GM23338 (cell line): ENCODE measurements at regions not wholly inside any gene's neighbourhood (a gene's known extent, or its start where the extent isn't known, plus 50 kb on each side); places are given as distances from the start of the nearest gene placed in this dataset.

Source experiments
- ATAC-seq: fragments of 200-7000 bp; cut with Tn5 transposase; 3 replicates; pipeline ENCODE4 v1.9.1; 2020
- DNase-seq: peaks from one replicate; pipeline ENCODE4 v3.0.0-alpha.2; 2015; ENCODE audit warnings: low spot score
- H2AFZ ChIP-seq: fragments of 200-600 bp; sonication (generic); 2 replicates; pipeline ENCODE4 v1.8.0; 2016; ENCODE audit warnings: antibody characterized with exemption, mild to moderate bottlenecking, moderate library complexity
- H3F3A ChIP-seq: fragments of 200-600 bp; sonication (generic); replicated peaks from 2 replicates; pipeline ENCODE4 v1.8.0; 2017; ENCODE audit warnings: antibody characterized with exemption, mixed run types, low read depth
- H3K27ac ChIP-seq: fragments of 200-600 bp; sonication (generic); 2 replicates; pipeline ENCODE4 v1.6.1; 2016; ENCODE audit warnings: low read depth
- H3K27me3 ChIP-seq: fragments of 200-600 bp; sonication (generic); 2 replicates; pipeline ENCODE4 v1.8.0; 2016; ENCODE audit warnings: mild to moderate bottlenecking, mixed run types, moderate library complexity; ENCODE audit not compliant: insufficient read depth
- H3K36me3 ChIP-seq: fragments of 200-600 bp; sonication (generic); 2 replicates; pipeline ENCODE4 v1.8.0; 2016; ENCODE audit warnings: mild to moderate bottlenecking; ENCODE audit not compliant: insufficient read depth
- H3K4me1 ChIP-seq: fragments of 200-600 bp; sonication (generic); 2 replicates; pipeline ENCODE4 v1.8.0; 2016; ENCODE audit warnings: mild to moderate bottlenecking, moderate library complexity; ENCODE audit not compliant: insufficient read depth
- H3K4me2 ChIP-seq: fragments of 200-600 bp; sonication (generic); 2 replicates; pipeline ENCODE4 v1.7.1; 2017; ENCODE audit warnings: mixed run types
- H3K4me3 ChIP-seq: fragments of 200-600 bp; sonication (generic); 2 replicates; pipeline ENCODE4 v1.6.1; 2016; ENCODE audit warnings: mixed run types
- H3K79me2 ChIP-seq: fragments of 200-600 bp; sonication (generic); replicated peaks from 2 replicates; pipeline ENCODE4 v1.8.0; 2017; ENCODE audit warnings: mild to moderate bottlenecking; ENCODE audit not compliant: insufficient read depth
- H3K9me2 ChIP-seq: fragments of 200-600 bp; sonication (generic); 2 replicates; pipeline ENCODE4 v1.8.0; 2017; ENCODE audit not compliant: insufficient read depth
- H4K20me1 ChIP-seq: fragments of 200-600 bp; sonication (generic); replicated peaks from 2 replicates; pipeline ENCODE4 v1.8.0; 2017; ENCODE audit warnings: mild to moderate bottlenecking; ENCODE audit not compliant: insufficient read depth
- H3K27ac Mint-ChIP-seq: 2 replicates; pipeline ENCODE4 v1.8.0; 2020; ENCODE audit warnings: inconsistent platforms, mild to moderate bottlenecking, moderate library complexity, mixed read lengths
- H3K27me3 Mint-ChIP-seq: 3 replicates; pipeline ENCODE4 v1.8.0; 2022; ENCODE audit warnings: low read depth, mild to moderate bottlenecking, moderate library complexity, mixed read lengths, inconsistent platforms; ENCODE audit not compliant: insufficient read depth, poor library complexity
- H3K36me3 Mint-ChIP-seq: 3 replicates; pipeline ENCODE4 v1.8.0; 2021; ENCODE audit warnings: low read depth, mild to moderate bottlenecking, inconsistent platforms, moderate library complexity, mixed read lengths
- H3K4me1 Mint-ChIP-seq: 3 replicates; pipeline ENCODE4 v1.8.0; 2020; ENCODE audit warnings: mild to moderate bottlenecking, inconsistent platforms, mixed read lengths
- H3K4me3 Mint-ChIP-seq: 3 replicates; pipeline ENCODE4 v1.8.0; 2021; ENCODE audit warnings: moderate library complexity, mild to moderate bottlenecking, inconsistent platforms, mixed read lengths
- H3K9me3 Mint-ChIP-seq: 3 replicates; pipeline ENCODE4 v1.8.0; 2020; ENCODE audit warnings: moderate library complexity, mild to moderate bottlenecking, inconsistent platforms, mixed read lengths
- CREB1 ChIP-seq: fragments of 250-450 bp; sonication (Bioruptor Pico); IDR thresholded peaks from 2 replicates; pipeline ENCODE4 v1.5.0; 2020; ENCODE audit warnings: low read depth, mild to moderate bottlenecking, moderate library complexity
- CTCF ChIP-seq, 2 experiments: fragments of 200-600 bp in 1 of 2; sonication (generic) in 1 of 2; conservative IDR thresholded peaks; 2 replicates each; pipeline versions ENCODE4 v1.5.1 to v1.6.1; 2016 to 2017; ENCODE audit warnings: antibody characterized with exemption in 2 of 2, low read depth in 2 of 2, mild to moderate bottlenecking in 2 of 2, moderate library complexity in 1 of 2
- ETS1 ChIP-seq: IDR thresholded peaks from 2 replicates; pipeline ENCODE4 v1.6.1; 2016; ENCODE audit warnings: antibody characterized with exemption
- EZH2 ChIP-seq: fragments of 200-600 bp; sonication (generic); IDR thresholded peaks from one replicate; pipeline ENCODE4 v1.8.0; 2017; ENCODE audit warnings: antibody characterized with exemption, mild to moderate bottlenecking, low read depth; ENCODE audit not compliant: unreplicated experiment
- JUNB ChIP-seq: IDR thresholded peaks from one replicate; pipeline ENCODE4 v1.6.1; 2016; ENCODE audit warnings: antibody characterized with exemption; ENCODE audit not compliant: unreplicated experiment
- POLR2AphosphoS5 ChIP-seq: IDR thresholded peaks from 2 replicates; pipeline ENCODE4 v1.6.1; 2016; ENCODE audit warnings: antibody characterized with exemption, low read depth
- REST ChIP-seq: IDR thresholded peaks from one replicate; pipeline ENCODE4 v1.6.1; 2018; ENCODE audit warnings: antibody characterized with exemption; ENCODE audit not compliant: unreplicated experiment
- STAT1 ChIP-seq: IDR thresholded peaks from one replicate; pipeline ENCODE4 v1.6.1; 2016; ENCODE audit warnings: antibody characterized with exemption; ENCODE audit not compliant: unreplicated experiment

- TF ChIP-seq CTCF (conservative IDR thresholded peaks at IDR 0.05; ENCODE audit: low read depth in 2 of 2) (no peak), ETS1 (no peak), POLR2AphosphoS5 (no peak)
Measured at GRCh38 chr12:92061061-92061460, 84.6 kb downstream of the BTG1 start (continued).

- Histone ChIP-seq H3F3A (no peaks in the 10 kb centered on the region), H3K79me2 (no peaks in the 10 kb centered on the region), H4K20me1 (no peaks in the 10 kb centered on the region), H2AFZ (no peak overlapping the region), H3K36me3 (no peaks in the 10 kb centered on the region), H3K27ac (no peak overlapping the region), H3K4me3 (no peak overlapping the region), H3K4me2 (no peak overlapping the region), H3K27me3 (no peaks in the 10 kb centered on the region), H3K4me1 (peaks cover 8% of the 10 kb centered on the region), H3K9me2 (0 out of 2 replicates have a peak, but pooled peaks cover 11% of the 10 kb centered on the region)
- TF ChIP-seq POLR2AphosphoS5 = no peak
- Mint-ChIP-seq H3K9me3 (no peaks in the 10 kb centered on the region; the same call in 2 of the 3 replicates), H3K4me3 (no peak overlapping the region), H3K4me1 (peaks cover 14% of the 10 kb centered on the region), H3K27me3 (peaks cover 1% of the 10 kb centered on the region), H3K27ac (no peak overlapping the region), H3K36me3 (no peaks in the 10 kb centered on the region; the same call in 1 of the 3 replicates)
- ATAC-seq (no peak), DNase-seq (no peak)
Measured at GRCh38 chr12:92059960-92060359, 85.7 kb downstream of the BTG1 start.

GRCh38 chr12:92058664-92059063 is 87.0 kb downstream of the BTG1 start:
- Mint-ChIP-seq H3K9me3 (no peaks in the 10 kb centered on the region; the same call in 2 of the 3 replicates), H3K27ac (no peak overlapping the region), H3K36me3 (no peaks in the 10 kb centered on the region; the same call in 1 of the 3 replicates), H3K4me3 (no peak overlapping the region), H3K4me1 (peaks cover 12% of the 10 kb centered on the region), H3K27me3 (peaks cover 1% of the 10 kb centered on the region)
- Histone ChIP-seq H3K79me2 (no peaks in the 10 kb centered on the region), H3K4me1 (peaks cover 8% of the 10 kb centered on the region), H3K4me2 (no peak overlapping the region), H2AFZ (no peak overlapping the region), H3K36me3 (no peaks in the 10 kb centered on the region), H3K27me3 (no peaks in the 10 kb centered on the region), H3K27ac (no peak overlapping the region), H3F3A (no peaks in the 10 kb centered on the region), H3K9me2 (0 out of 2 replicates have a peak, but pooled peaks cover 11% of the 10 kb centered on the region), H3K4me3 (no peak overlapping the region), H4K20me1 (no peaks in the 10 kb centered on the region)
- DNase-seq (no peak), ATAC-seq (no peak)
- no peak for TF ChIP-seq REST
- TF ChIP-seq STAT1 = no peak
- no peak for TF ChIP-seq CREB1 (CRISPR knock-in tag)
- TF ChIP-seq EZH2 = no peak
- no peak for TF ChIP-seq JUNB
- TF ChIP-seq POLR2AphosphoS5 = no peak
